DMS53 treated with DMSO at 0.1 percent for 48 hours (cell line): ENCODE measurements at regions not wholly inside any gene's neighbourhood (a gene's known extent, or its start where the extent isn't known, plus 50 kb on each side); places are given as distances from the start of the nearest gene placed in this dataset.
"Not testable (repeated sequence)": the region's sequence is repeated elsewhere in the genome, so short reads cannot be mapped to it uniquely, and the experiment has no call there.

Source experiments
- DNase-seq: peaks from one replicate; lab custom pipeline; 2025; ENCODE audit not compliant: unreplicated experiment; lab: John Stamatoyannopoulos, UW

DNA sequence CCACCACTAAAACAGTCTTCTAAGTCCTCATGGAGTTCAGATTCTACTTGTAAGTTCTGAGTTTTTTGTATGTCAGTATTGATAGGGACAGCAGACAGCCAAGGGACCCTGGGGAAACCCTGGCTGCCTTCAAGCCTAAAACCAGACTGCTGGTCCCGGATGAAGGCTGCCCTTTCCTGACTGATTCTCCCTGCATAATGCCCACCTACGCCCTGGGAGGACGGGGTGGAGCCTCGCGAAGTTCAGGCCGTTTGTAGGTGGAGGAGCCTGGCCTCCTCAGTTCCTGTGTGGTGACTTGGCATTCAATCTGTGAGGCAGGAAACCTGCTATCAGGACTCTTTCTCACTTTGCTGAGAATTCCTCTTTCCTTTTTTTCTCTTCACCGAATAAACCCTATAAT, 120.3 kb upstream of the LGSN start:
- peak; percentile 66 for DNase-seq

DNA sequence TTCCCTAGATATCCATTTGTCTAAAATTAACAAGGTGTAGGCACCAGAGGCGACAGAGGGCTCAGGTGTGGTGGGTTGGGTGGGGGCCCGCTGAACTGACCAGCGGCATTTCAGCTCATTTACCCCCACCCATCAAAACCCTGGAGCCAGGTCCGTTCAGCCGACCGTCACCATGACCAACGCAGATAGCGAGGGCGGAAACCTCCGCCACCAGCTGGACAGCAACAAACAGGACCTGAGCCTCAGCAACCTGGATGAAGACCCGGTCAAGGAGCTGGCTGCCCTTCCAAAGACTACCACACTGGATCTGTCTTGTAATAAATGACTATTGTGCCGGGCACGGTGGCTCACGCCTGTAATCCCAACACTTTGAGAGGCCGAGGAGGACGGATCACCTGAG, 120.8 kb upstream of the LGSN start:
- DNase-seq: peak; percentile 58

DNA sequence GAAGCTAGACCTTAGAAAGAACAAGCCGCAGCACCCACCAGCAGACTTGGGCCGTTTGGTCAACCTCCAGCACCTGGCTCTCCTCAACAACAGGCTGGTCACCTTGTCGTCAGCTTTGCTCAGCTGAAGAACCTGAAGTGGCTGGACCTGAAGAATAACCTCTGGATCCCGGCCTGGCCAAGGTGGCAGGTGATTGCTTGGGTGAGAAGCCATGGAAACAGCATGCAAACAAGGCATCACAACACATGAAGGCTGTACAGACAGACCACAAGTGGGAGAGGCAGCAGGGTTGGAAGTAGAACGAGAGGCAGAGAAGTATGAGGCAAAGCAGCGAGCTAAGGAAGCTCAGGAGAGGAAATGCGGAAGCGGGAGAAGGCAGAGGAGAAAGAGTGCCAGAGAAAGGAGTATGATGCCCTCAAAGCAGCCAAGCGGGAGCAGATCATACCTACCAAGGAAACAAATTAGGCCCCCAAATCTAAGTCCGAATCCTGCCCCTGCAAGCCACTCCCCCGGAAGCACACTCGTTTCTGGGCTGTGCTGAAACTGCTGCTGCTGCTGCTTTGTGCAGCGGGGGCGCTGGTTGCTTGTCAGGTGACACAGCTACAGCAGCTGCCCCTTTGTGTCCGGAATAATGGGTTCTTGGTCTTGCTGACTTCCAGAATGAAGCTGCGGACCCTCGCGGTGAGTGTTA, 121.6 kb upstream of the LGSN start:
- DNase-seq: peak; percentile 86

DNA sequence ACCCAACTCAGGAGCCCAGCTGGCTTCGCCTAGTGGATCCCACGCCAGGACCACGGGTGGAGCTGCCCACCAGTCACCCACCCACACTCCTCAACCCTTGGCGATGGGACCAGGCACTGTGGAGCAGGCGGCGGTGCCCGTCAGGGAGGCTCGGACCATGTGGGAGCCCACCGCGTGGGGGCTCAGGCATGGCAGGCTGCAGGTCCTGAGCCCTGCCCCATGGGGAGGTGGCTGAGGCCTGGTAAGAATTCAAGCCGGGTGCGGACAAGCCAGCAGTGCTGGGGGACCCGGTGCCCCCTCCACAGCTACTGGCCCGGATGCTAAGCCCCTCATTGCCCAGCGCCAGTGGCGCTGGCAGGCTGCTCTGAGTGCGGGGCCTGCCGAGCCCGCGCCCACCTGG, 123.1 kb upstream of the LGSN start:
- DNase-seq: no peak

DNA sequence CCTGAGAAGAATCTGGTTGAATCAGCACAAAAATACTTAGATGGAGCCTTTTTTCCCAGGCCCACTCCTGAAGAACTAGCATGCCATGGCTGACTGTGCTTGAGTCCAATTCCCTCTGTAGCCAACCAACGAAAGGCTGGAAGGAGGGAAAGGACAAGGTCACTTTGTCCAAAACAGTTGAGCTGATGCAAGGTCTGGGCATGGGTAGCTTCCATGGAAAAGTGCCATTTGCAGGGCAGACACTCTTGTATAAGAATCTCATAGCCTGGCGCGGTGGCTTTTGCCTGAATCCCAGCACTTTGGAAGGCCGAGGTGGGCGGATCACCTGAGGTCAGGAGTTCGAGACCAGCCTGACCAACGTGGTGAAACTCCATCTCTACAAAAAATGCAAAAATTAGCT, 125.0 kb upstream of the LGSN start:
- DNase-seq: no peak

DNA sequence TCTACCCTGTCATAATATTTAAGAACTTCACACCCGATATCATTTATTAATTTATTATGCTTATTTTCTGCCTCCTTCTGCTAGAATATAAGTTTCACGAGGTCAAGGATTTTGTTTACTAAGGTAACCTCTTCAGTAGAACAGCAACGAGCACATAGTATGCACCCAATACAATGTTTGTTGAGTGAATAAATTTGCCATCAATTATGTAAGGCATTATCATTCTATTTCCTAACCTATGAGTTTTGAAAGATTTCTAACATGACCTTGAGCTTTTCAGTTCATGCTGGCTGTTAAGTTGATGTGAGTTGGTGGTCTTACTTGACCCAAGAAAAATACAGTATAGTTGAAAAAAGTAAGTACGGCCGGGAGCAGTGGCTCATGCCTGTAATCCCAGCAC, 125.9 kb upstream of the LOC128125822 start:
- DNase-seq: no peak

DNA sequence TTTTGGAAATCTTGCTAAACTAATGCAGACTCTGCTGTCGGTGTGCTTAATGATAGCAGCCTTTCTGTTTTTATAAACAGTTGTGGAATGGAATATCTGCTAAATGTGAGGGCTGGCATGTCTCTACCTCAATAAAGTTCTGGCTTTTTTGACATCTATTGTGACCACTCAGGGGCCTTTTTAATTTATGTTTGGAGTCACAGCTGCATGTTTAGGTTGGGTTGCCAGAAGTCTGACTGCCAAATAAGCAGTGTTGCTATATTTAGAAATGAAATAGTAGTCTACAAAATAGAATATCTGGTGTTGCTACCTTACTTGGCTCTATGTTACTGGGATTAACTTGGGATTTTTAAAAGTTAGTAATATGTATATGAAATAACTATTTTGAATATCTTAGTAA, 125.1 kb upstream of the LOC128125822 start:
- no peak for DNase-seq

DNA sequence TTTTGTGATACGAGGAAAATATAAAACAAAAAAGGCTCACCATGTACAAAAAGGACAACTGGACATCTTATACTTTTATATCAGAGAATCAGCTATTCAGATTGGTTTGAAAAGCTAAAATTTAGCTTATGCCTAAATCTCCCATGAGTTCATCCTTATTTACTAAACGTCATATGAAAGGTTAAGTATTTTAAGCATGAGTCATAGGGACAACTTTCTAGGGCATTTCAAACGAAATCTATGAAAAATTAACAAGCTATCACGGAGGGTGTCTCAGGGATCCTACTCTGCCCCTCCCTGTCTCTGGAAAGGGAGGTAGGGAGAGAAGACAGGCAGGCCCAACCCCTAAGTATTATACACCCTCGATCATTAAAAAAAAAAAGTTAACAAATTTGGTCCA, 124.1 kb upstream of the LOC128125822 start:
- no peak for DNase-seq

DNA sequence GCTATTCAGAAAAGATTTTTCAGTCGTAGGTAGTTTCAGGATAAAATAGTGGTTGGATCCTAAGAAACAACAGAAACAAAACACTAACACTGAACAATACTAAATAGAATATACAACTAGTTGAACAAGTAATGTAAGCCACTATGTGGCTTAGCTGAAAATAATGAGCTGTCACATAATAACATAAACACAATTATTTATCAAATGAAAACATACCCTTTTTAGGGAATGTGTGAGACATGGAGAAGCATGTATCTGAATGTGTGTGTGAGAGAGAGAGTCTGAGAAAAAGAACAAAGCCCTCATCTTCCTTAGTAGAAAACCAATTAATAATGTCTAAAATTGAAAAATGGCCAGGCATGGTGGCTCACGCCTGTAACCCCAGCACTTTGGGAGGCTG, 122.6 kb upstream of the LOC128125822 start:
- DNase-seq: no peak

DNA sequence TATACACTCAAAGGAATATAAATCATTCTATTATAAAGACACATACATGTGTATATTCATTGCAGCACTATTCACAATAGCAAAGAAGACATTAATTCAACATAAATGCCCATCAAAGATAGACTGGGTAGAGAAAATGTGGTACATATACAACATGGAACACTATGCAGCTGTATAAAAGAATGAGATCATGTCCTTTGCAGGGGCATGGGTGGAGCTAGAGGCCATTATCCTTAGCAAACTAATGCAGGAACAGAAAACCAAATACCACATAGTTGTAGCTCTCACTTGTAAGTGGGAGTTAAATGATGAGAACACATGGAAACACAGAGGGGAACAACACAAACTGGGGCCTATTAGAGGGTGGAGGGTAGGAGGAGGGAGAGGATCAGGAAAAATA, 121.0 kb upstream of the LOC128125822 start:
- DNase-seq: no peak

DNA sequence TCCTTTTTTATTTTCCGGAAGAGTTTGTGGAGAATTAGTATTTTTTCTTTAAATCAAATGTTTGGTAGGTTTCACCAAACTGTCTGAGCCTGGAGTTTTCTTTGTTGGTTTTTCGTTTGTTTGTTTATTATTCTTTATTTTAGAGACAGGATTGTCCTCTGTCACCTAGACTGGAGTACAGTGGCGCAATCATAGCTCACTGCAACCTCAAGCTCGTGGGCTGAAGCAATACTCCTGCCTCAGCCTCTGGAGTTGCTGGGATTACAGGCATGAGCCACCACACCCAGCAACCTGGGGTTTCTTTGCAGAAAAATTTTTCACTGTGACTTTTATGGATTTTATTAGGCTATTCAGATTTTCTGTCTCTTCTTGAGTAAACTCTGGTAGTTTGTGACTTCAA, 120.2 kb upstream of the LOC128125822 start:
- DNase-seq: no peak

DNA sequence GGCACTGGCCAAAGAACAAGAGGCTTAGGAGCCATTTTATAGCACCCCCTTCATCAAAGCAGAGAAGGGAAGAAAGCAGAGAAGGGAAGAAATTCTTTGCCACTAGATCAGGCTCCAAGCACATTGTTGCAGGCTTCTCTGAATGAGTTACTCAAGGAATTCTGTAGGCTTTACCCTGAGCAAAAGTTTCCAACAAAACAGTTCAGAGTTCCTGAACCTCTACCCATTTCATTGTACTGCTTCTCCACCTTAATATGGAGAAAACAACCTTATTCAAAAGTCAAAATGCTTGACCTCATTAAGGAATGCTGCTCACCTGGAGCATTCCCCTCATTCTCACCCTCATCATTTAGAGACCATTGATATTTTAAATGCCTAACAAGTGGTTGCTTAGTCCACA, 115.5 kb upstream of the LOC128125822 start:
- DNase-seq: no peak

DNA sequence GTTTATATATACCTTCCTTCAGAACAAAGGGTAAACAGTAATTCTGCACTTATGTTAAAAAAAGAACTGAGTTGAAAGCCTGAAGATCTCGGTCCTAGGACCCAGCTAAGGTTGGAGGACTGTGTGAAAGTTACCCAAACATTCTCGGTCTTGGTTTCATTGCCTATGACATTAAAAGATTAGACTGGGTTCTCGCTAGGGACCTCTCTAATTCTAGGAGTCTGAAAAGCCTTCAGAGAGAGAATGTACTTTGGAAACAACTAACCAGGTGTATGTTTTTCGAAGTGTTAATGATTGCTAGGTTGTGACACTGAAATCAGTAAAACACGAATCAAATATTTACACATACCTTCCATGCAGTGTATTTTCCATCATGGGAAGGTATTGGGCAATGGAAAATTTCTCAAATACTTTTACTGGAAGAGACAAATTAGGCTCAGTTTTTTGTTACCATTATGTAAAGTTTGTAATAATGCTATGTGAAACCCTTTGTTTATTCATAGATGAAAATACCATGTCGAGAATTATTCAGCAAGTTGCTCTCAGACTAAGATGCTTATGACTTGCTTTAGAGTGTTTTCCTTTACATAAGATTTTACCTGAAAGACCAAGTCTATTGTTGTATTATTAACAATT, 113.7 kb upstream of the LOC128125822 start:
- DNase-seq: peak; percentile 33

DNA sequence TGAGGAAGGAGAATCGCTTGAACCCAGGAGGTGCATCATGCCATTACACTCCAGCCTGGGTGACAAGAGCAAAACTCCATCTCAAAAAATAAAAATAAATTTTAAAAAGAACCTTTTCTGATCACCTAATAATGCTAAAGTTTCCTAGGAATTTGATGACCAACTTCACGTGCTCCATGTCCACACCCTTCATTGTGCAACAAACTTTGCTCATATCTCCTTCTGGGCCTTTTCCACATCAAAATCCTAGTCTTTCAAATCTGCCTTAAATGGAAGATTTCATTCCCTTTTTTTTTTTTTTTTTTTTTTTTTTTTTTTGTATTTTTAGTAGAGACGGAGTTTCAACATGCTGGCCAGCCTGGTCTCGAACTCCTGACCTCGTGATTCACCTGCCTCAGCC, 112.5 kb upstream of the LOC128125822 start:
- no peak for DNase-seq

DNA sequence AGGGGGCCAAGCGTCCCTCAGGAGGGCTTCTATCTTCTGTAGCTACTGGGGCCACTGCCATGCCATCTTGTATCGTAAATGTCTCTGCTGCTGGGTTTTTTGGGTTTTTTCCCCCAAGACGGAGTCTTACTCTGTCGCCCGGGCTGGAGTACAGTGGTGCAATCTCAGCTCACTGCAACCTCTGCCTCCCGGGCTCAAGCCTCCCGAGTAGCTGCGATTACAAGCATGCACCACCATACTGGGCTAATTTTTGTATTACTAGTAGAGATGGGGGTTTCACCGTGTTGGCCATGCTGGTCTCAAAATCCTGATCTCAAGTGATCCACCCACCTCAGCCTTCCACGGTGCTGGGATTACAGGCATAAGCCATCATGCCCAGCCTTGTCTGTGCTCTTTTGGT, 111.3 kb upstream of the LOC128125822 start:
- DNase-seq: no peak

DNA sequence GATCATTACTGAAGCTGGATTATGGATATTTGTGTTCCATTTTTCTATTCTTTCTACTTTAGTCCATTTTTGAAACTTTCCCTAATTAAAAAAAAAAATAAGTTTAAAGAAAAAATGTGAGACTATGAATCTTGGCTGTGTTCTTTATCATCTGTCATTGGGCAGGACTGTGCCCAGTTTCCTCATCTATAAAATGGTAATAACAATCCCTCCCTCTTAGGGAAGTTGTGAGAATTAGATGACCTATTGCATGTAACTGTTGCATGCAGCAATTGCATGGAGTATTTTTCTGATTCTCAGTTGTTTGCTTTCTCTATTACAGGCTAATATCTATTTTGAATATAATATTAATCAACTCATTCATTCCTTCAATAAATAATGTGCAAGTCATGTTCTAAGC, 108.2 kb upstream of the LOC128125822 start:
- no peak for DNase-seq

DNA sequence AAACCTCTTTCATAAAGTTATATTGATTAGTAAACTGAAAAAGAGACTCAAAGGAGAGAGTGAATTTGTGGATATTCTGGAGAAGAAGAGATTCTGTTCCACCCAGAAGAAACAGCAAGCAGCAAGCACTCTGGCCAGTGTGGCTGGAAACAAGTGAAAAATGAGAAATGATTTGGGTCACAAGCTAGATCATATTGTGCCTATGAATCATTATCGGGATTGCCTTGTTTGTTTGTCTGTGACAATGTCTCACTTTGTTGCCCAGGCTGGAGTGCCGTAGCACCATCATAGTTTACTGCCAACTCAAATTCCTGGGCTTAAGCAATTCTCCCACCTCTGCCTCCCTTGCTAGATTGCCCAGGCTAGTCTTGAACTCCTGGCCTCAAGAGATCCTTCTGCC, 106.5 kb upstream of the LOC128125822 start:
- DNase-seq: no peak

DNA sequence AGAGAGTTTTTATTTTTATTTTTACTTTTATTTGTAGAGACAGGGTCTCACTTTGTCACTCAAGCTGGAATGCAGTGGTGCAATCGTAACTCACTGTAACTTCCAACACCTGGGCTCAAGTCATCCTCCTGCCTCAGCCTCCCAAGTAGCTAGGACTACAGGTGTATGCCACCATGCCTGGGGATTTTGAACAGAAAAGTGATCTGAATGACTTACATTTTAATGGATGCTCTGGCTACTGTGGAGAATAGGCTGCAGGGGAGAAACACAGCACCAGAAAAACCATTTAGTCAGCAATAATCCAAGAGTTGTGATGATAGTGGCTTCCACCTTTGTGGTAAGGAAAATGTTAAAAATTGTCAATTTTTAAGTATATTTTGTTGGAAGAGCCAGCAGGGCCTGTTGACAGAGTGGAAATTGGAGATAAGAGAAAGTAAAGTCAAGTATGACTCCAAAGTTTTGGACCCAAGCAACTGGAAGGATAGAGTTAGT, 106.0 kb upstream of the LOC128125822 start:
- DNase-seq: no peak

DNA sequence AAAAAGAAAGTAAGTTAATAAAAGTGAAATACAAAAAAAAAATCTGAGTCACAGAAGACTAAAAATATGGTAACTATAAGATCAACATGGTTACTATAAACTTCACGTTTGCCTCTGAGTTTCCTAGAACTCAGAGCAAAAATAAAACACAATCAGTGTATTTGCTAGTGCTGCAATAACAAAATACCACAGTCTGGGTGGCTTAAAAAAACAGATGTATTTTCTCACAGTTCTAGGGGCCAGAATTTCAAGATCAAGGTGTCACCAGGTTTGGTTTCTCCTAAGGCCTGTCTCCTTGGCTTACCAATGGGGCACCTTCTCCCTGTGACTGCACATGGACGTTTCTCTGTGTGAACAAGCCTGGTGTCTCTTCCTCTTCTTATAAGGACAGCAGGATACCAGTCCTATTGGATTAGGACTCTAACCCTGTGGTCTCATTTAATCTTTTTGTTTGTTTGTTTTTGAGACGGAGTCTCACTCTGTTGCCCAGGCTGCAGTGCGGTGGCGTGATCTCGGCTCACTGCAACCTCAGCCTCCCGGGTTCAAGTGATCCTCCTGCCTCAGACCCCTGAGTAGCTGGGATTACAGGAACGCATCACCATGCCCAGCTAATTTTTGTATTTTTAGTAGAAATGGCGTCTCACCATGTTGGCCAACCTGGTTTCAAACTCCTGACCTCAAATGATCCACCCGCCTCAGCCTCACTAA, 104.9 kb upstream of the LOC128125822 start:
- no peak for DNase-seq

DNA sequence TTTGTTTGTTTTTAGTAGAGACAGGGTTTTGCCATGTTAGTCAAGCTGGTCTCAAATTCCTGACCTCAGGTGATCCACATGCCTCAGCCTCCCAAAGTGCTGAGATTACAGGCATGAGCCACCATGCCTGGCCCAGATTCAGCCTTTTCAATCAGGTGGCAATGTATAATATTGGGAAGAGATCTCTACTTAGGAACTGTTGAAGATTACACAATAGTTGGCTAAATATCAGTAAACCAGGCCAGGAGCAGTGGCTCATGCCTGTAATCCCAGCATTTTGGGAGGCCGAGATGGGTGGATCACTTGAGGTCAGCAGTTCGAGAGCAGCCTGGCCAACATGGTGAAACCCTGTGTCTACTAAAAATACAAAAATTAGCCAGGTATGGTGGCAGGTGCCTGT, 101.1 kb upstream of the LOC128125822 start:
- DNase-seq: not testable (repeated sequence)

DNA sequence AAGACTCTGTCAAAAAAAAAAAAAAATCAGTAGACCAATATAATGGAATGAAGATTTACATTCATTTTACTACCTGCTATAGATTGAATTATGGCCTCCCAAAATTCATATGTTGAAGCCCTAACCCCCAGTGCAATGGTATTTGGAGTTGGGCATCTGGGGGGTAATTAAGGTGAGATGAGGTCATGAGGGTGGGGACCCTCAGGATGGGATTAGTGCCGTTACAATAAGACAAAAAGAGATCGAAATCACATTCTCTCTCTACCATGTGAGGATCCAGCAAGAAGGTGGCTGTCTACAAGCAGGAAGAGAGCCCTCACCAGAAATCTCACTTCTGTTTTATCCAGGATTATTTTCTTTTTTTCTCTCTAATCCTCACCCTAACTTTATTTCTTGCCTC, 100.6 kb upstream of the LOC128125822 start:
- no peak for DNase-seq

DNA sequence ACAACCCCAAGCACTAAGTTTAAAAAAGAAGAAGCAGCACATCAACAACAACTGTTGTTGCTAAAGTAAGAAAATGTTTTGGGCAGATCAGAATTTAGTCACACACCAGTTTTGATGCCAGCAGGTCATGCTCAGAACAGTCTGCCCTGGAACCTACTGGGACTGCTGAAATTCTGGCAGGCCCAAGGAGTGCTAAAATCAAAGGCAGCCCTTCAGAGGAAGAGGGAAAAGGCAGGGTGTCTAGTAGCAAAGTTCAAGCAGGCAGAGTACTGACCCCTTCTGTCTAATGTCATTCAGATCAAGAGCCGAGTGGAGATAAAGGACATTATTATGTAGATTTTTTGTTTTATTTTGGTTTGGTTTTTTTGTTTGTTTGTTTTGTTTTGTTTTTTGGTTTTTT, 96.6 kb upstream of the LOC128125822 start:
- no peak for DNase-seq
